ENCODE measurements at regions not wholly inside any gene's neighbourhood (a gene's known extent, or its start where the extent isn't known, plus 50 kb on each side); places are given as distances from the start of the nearest gene placed in this dataset.
"Not testable (repeated sequence)": the region's sequence is repeated elsewhere in the genome, so short reads cannot be mapped to it uniquely, and the experiment has no call there.

DNA sequence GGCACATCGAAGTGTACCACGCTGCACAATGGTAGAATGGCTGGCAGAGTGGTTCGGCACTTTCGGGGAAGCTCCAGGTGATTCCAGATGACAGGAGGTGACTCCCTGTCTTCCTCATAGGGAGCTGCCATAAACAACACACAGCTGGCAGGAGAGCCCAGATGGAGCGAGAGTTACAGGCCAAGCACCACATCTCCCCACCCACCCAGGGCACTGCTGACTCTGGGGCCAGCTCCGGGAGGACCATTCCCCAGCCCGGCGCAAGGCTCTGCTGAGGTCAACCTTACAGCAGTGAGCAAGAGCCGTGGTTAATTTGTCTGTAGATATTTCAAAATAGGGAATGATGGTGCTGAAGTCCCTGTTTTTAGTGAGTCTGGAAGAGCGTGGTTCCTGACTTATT lies 78.8 kb upstream of the HMGXB4 start:
- no peak overlapping the region for H3K27ac ChIP-seq (ENCODE audit: insufficient read depth, low read length)
- H3K4me2 ChIP-seq (ENCODE audit: extremely low read depth, insufficient read depth, low read length) = no peak overlapping the region
- no peaks in the 10 kb centered on the region for H3K4me1 ChIP-seq (ENCODE audit: control insufficient read depth, extremely low read depth, insufficient read depth, low read length)
- H3K27me3 ChIP-seq (ENCODE audit: control insufficient read depth, insufficient read depth, low read length) = no peaks in the 10 kb centered on the region
- no peaks in the 10 kb centered on the region for H3K79me2 ChIP-seq (ENCODE audit: control insufficient read depth, insufficient read depth, low read length)
- no peaks in the 10 kb centered on the region for H4K20me1 ChIP-seq (ENCODE audit: control insufficient read depth, extremely low read depth, insufficient read depth, low read length)
- H3K36me3 ChIP-seq (ENCODE audit: control insufficient read depth, insufficient read depth, low read length) = no peaks in the 10 kb centered on the region
- no peak for DNase-seq (ENCODE audit: low read depth in 2 of 2)
- H3K4me3 ChIP-seq (replicated peaks in 1 of 4; ENCODE audit: control extremely low read depth in 1 of 4, insufficient read depth in 1 of 4, low read depth in 3 of 4, low read length in 4 of 4) = no peak overlapping the region
- H3K9me3 ChIP-seq (ENCODE audit: control insufficient read depth, insufficient read depth, low read depth, low read length) = no peaks in the 10 kb centered on the region
- H2AFZ ChIP-seq (ENCODE audit: low read length) = no peak overlapping the region
- TF ChIP-seq EZH2 (IDR thresholded peaks at IDR 0.05; ENCODE audit: low read length, missing control alignments) = no peak
- TF ChIP-seq, protein P1, sequence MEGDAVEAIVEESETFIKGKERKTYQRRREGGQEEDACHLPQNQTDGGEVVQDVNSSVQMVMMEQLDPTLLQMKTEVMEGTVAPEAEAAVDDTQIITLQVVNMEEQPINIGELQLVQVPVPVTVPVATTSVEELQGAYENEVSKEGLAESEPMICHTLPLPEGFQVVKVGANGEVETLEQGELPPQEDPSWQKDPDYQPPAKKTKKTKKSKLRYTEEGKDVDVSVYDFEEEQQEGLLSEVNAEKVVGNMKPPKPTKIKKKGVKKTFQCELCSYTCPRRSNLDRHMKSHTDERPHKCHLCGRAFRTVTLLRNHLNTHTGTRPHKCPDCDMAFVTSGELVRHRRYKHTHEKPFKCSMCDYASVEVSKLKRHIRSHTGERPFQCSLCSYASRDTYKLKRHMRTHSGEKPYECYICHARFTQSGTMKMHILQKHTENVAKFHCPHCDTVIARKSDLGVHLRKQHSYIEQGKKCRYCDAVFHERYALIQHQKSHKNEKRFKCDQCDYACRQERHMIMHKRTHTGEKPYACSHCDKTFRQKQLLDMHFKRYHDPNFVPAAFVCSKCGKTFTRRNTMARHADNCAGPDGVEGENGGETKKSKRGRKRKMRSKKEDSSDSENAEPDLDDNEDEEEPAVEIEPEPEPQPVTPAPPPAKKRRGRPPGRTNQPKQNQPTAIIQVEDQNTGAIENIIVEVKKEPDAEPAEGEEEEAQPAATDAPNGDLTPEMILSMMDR (conservative IDR thresholded peaks at IDR 0.05 in 1 of 2, IDR thresholded peaks at IDR 0.05 in 1 of 2; ENCODE audit: low read depth in 1 of 2, low read length in 2 of 2) = no peak
- no peak overlapping the region for H3K9ac ChIP-seq (ENCODE audit: insufficient read depth, low read length)

DNA sequence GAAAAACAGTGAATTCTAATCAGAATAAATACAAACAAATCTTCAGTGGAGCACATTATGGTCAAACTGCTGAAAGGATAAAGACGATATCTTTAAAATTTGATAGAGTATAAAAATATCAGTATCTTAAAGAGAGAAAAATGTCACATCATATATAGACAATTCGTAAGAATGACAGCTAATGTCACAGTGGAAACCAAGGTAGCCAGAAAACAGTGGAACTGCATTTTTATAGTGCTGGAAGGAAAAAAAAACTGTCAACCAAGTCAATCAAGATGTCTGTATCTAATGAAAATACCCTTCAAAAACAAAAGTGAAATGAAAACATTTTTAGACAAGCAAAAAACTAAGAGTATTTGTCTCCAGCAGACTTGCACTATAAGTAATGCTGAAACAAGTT lies 73.4 kb upstream of the HMGXB4 start:
- TF ChIP-seq, protein P1 (conservative IDR thresholded peaks at IDR 0.05 in 1 of 2, IDR thresholded peaks at IDR 0.05 in 1 of 2; ENCODE audit: low read depth in 1 of 2, low read length in 2 of 2) = no peak
- no peak for TF ChIP-seq EZH2 (IDR thresholded peaks at IDR 0.05; ENCODE audit: low read length, missing control alignments)
- H3K9ac ChIP-seq (ENCODE audit: insufficient read depth, low read length) = no peak overlapping the region
- no peak overlapping the region for H3K27ac ChIP-seq (ENCODE audit: insufficient read depth, low read length)
- no peak overlapping the region for H3K4me2 ChIP-seq (ENCODE audit: extremely low read depth, insufficient read depth, low read length)
- H3K27me3 ChIP-seq (ENCODE audit: control insufficient read depth, insufficient read depth, low read length) = no peaks in the 10 kb centered on the region
- no peak overlapping the region for H2AFZ ChIP-seq (ENCODE audit: low read length)
- no peaks in the 10 kb centered on the region for H3K4me1 ChIP-seq (ENCODE audit: control insufficient read depth, extremely low read depth, insufficient read depth, low read length)
- no peaks in the 10 kb centered on the region for H3K36me3 ChIP-seq (ENCODE audit: control insufficient read depth, insufficient read depth, low read length)
- no peak overlapping the region for H3K4me3 ChIP-seq (replicated peaks in 1 of 4; ENCODE audit: control extremely low read depth in 1 of 4, insufficient read depth in 1 of 4, low read depth in 3 of 4, low read length in 4 of 4)
- no peaks in the 10 kb centered on the region for H3K79me2 ChIP-seq (ENCODE audit: control insufficient read depth, insufficient read depth, low read length)
- H3K9me3 ChIP-seq (ENCODE audit: control insufficient read depth, insufficient read depth, low read depth, low read length) = no peaks in the 10 kb centered on the region
- no peaks in the 10 kb centered on the region for H4K20me1 ChIP-seq (ENCODE audit: control insufficient read depth, extremely low read depth, insufficient read depth, low read length)
- no peak for DNase-seq (ENCODE audit: low read depth in 2 of 2)

DNA sequence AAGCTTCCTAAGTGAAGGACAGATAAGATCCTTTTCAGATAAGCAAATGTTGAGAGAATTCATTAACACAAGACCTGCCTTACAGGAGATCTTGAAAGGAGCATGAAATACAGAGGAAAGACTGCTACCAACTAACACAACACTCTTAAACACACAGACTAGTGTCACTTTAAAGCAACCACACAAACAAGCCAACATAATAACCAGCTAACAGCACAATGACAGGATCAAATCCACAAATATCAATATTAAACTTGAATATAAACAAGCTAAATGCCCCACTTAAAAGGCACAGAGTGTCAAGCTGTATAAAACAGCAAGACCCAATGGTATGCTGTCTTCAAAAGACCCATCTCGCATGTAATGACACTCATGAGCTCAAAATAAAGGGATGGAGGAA lies 70.8 kb upstream of the HMGXB4 start:
- no peak overlapping the region for H3K4me3 ChIP-seq (replicated peaks in 1 of 4; ENCODE audit: control extremely low read depth in 1 of 4, insufficient read depth in 1 of 4, low read depth in 3 of 4, low read length in 4 of 4)
- no peaks in the 10 kb centered on the region for H3K4me1 ChIP-seq (ENCODE audit: control insufficient read depth, extremely low read depth, insufficient read depth, low read length)
- no peak for TF ChIP-seq EZH2 (IDR thresholded peaks at IDR 0.05; ENCODE audit: low read length, missing control alignments)
- TF ChIP-seq, protein P1 (conservative IDR thresholded peaks at IDR 0.05 in 1 of 2, IDR thresholded peaks at IDR 0.05 in 1 of 2; ENCODE audit: low read depth in 1 of 2, low read length in 2 of 2) = no peak

DNA sequence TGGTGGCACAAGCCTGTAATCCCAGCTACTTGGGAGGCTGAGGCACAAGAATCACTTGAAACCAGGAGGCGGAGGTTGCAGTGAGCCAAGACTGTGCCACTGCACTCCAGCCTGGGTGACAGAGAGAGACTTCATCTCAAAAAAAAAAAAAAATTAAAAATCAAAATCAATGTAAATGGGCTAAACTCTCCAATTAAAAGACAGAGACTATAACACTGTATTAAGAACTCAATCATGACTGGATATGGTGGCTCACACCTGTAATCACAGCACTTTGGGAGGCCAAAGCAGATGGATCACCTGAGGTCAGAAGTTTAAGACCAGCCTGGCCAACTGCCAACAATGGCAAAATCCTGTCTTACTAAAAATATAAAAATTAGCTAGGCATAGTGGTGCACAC lies 68.4 kb upstream of the HMGXB4 start:
- H3K27ac ChIP-seq (ENCODE audit: insufficient read depth, low read length); H2AFZ ChIP-seq (ENCODE audit: low read length); DNase-seq (ENCODE audit: low read depth in 2 of 2); H3K79me2 ChIP-seq (ENCODE audit: control insufficient read depth, insufficient read depth, low read length); H3K4me2 ChIP-seq (ENCODE audit: extremely low read depth, insufficient read depth, low read length); H3K4me1 ChIP-seq (ENCODE audit: control insufficient read depth, extremely low read depth, insufficient read depth, low read length); H3K9me3 ChIP-seq (ENCODE audit: control insufficient read depth, insufficient read depth, low read depth, low read length); H3K9ac ChIP-seq (ENCODE audit: insufficient read depth, low read length); H3K36me3 ChIP-seq (ENCODE audit: control insufficient read depth, insufficient read depth, low read length); H3K4me3 ChIP-seq (replicated peaks in 1 of 4; ENCODE audit: control extremely low read depth in 1 of 4, insufficient read depth in 1 of 4, low read depth in 3 of 4, low read length in 4 of 4); H4K20me1 ChIP-seq (ENCODE audit: control insufficient read depth, extremely low read depth, insufficient read depth, low read length); H3K27me3 ChIP-seq (ENCODE audit: control insufficient read depth, insufficient read depth, low read length): not testable (repeated sequence)

More for the DNA sequence above, 70.8 kb upstream of the HMGXB4 start:
- no peaks in the 10 kb centered on the region for H3K27me3 ChIP-seq (ENCODE audit: control insufficient read depth, insufficient read depth, low read length)
- no peak for DNase-seq (ENCODE audit: low read depth in 2 of 2)
- H3K79me2 ChIP-seq (ENCODE audit: control insufficient read depth, insufficient read depth, low read length) = no peaks in the 10 kb centered on the region
- H2AFZ ChIP-seq (ENCODE audit: low read length) = no peak overlapping the region
- H3K9me3 ChIP-seq (ENCODE audit: control insufficient read depth, insufficient read depth, low read depth, low read length) = no peaks in the 10 kb centered on the region
- H3K27ac ChIP-seq (ENCODE audit: insufficient read depth, low read length) = no peak overlapping the region
- H4K20me1 ChIP-seq (ENCODE audit: control insufficient read depth, extremely low read depth, insufficient read depth, low read length) = no peaks in the 10 kb centered on the region
- no peak overlapping the region for H3K4me2 ChIP-seq (ENCODE audit: extremely low read depth, insufficient read depth, low read length)
- no peak overlapping the region for H3K9ac ChIP-seq (ENCODE audit: insufficient read depth, low read length)
- H3K36me3 ChIP-seq (ENCODE audit: control insufficient read depth, insufficient read depth, low read length) = no peaks in the 10 kb centered on the region

All from fibroblast of lung (primary cell).